Neural progenitor cell (in vitro differentiated cells): ENCODE measurements at regions not wholly inside any gene's neighbourhood (a gene's known extent, or its start where the extent isn't known, plus 50 kb on each side); places are given as distances from the start of the nearest gene placed in this dataset.

Source experiments
- CTCF ChIP-seq: fragments of 200-600 bp; sonication (generic); IDR thresholded peaks from 2 replicates; pipeline ENCODE4 v1.5.1; 2017; ENCODE audit warnings: antibody characterized with exemption, mild to moderate bottlenecking
- EZH2 ChIP-seq: fragments of 200-600 bp; sonication (generic); IDR thresholded peaks from 2 replicates; pipeline ENCODE4 v1.6.1; 2017; ENCODE audit warnings: antibody characterized with exemption, mild to moderate bottlenecking, moderate library complexity
- EZH2phosphoT487 ChIP-seq: fragments of 200-600 bp; sonication (generic); IDR thresholded peaks from 2 replicates; pipeline ENCODE4 v1.6.1; 2017; ENCODE audit warnings: antibody characterized with exemption

GRCh38 chr18:78090584-78090983 lies 840.9 kb downstream of the GALR1 start:
- TF ChIP-seq CTCF (no peak), EZH2phosphoT487 (no peak), EZH2 (no peak)
